ENCODE measurements at regions not wholly inside any gene's neighbourhood (a gene's known extent, or its start where the extent isn't known, plus 50 kb on each side); places are given as distances from the start of the nearest gene placed in this dataset.

- Mint-ChIP-seq H3K27me3 (ENCODE audit: low read depth) (no peaks in the 10 kb centered on the region), H3K36me3 (ENCODE audit: insufficient read depth in 1 of 3, low read depth in 3 of 3) (peaks cover 0 to 3% (median 0%) of the 10 kb centered on the region in 3 experiments; a peak in 2 of 7 replicates), H3K9me3 (no peaks in the 10 kb centered on the region), H3K27ac (no peak overlapping the region), H3K4me3 (no peak overlapping the region), H3K4me1 (peaks cover 8 to 10% of the 10 kb centered on the region in 2 experiments)
- H3K14ac ChIP-seq (ENCODE audit: insufficient read depth, low read length): no peak overlapping the region
- no CpG with 5 or more reads among the region's 12 CpGs for WGBS (ENCODE audit: extremely low coverage, insufficient read length, low lambda C conversion rate)
- no peak overlapping the region for H3K4me2 ChIP-seq (ENCODE audit: insufficient read depth, insufficient read length, low read length)
- H2AK5ac ChIP-seq (ENCODE audit: insufficient read length, low read length): no peak overlapping the region
- H2BK20ac ChIP-seq (ENCODE audit: low read depth, low read length, poor library complexity, severe bottlenecking): no peak overlapping the region
- H3K27me3 ChIP-seq (ENCODE audit: insufficient read depth, low read length): no peaks in the 10 kb centered on the region
- H4K20me1 ChIP-seq (ENCODE audit: control insufficient read depth, insufficient read depth, insufficient read length): no peaks in the 10 kb centered on the region
- no peak overlapping the region for H3K23ac ChIP-seq (ENCODE audit: insufficient read length, low read depth, low read length)
- no peak overlapping the region for H3K27ac ChIP-seq (ENCODE audit: insufficient read length, low read depth, low read length)
- H3T11ph ChIP-seq (ENCODE audit: low read length): no peak overlapping the region
- no peak overlapping the region for H3K4ac ChIP-seq (ENCODE audit: low read depth, low read length)
- no peaks in the 10 kb centered on the region for H3K23me2 ChIP-seq (ENCODE audit: insufficient read length, low read depth, low read length, poor library complexity, severe bottlenecking)
- H2BK5ac ChIP-seq (ENCODE audit: insufficient read length, low read length): no peak overlapping the region
- H4K5ac ChIP-seq (ENCODE audit: insufficient read length, low read depth, low read length): no peak overlapping the region
- no peak overlapping the region for H2BK15ac ChIP-seq (ENCODE audit: low read depth, low read length)
- H3K9me3 ChIP-seq (ENCODE audit: control insufficient read depth, low read depth, low read length): no peaks in the 10 kb centered on the region
- H4K91ac ChIP-seq (ENCODE audit: insufficient read length, low read depth, low read length): no peak overlapping the region
- H2AFZ ChIP-seq (ENCODE audit: low read length): no peak overlapping the region
- H2BK120ac ChIP-seq (ENCODE audit: low read depth, low read length, poor library complexity, severe bottlenecking): no peak overlapping the region
- no peak overlapping the region for H2BK12ac ChIP-seq (ENCODE audit: insufficient read length, low read depth, low read length)
- TF ChIP-seq CTCF (conservative IDR thresholded peaks at IDR 0.05): no peak
- H3K79me1 ChIP-seq (ENCODE audit: insufficient read depth, low read depth, low read length, poor library complexity, severe bottlenecking): no peaks in the 10 kb centered on the region
- no peak overlapping the region for H3K9ac ChIP-seq (ENCODE audit: extremely low read depth, insufficient read length, low read length)
- no peaks in the 10 kb centered on the region for H3K79me2 ChIP-seq (ENCODE audit: insufficient read depth, low read length)
- H3K4me1 ChIP-seq (ENCODE audit: insufficient read depth, low read length): no peaks in the 10 kb centered on the region; the same call in 1 of the 2 replicates
- H4K8ac ChIP-seq (replicated peaks; ENCODE audit: insufficient read length, low read depth, low read length): no peak overlapping the region
- no peak overlapping the region for H3K56ac ChIP-seq (ENCODE audit: insufficient read length, low read depth, low read length)
- DNase-seq: no peak
- H3K18ac ChIP-seq (ENCODE audit: insufficient read length, low read depth, low read length): no peak overlapping the region
Measured at GRCh38 chr13:86368924-86369323, 569.7 kb upstream of the SLITRK6 start.

Measured in H9 (cell line).